A549 (cell line): ENCODE measurements at regions not wholly inside any gene's neighbourhood (a gene's known extent, or its start where the extent isn't known, plus 50 kb on each side); places are given as distances from the start of the nearest gene placed in this dataset.

Experiments used
- ATAC-seq, 2 experiments: fragments of 200-7000 bp in 1 of 2; fragments of >200 bp in 1 of 2; cut with Nextera tagmentation in 1 of 2; cut with Tn5 transposase in 1 of 2; 3 replicates each; pipeline versions ENCODE4 v1.8.0 to v1.9.1; 2018 to 2020; ENCODE audit warnings: mild to moderate bottlenecking in 1 of 2, moderate library complexity in 1 of 2
- CTCF ChIA-PET: fragments of 300-600 bp; sonication (Branson Sonifier 250); formaldehyde crosslinking; extraction: SDS; loops from one replicate; lab custom pipeline; 2021; ENCODE audit warnings: antibody characterized with exemption, inconsistent platforms; lab: Yijun Ruan, JAX
- POLR2A ChIA-PET: fragments of 350-600 bp; formaldehyde crosslinking; extraction: SDS; loops from one replicate; lab custom pipeline; 2021; ENCODE audit warnings: antibody characterized with exemption, inconsistent platforms; lab: Yijun Ruan, JAX
- DNase-seq, 2 experiments: peaks; one replicate each; pipeline versions ENCODE4 v3.0.0 to v3.0.0-alpha.2; 2011 to 2016; ENCODE audit warnings: low read depth in 1 of 2, low spot score in 1 of 2
- FAIRE-seq: peaks from 2 replicates; lab custom pipeline; 2011; peaks lifted over from hg19 to GRCh38; lab: Jason Lieb, UNC
- H3K27ac ChIP-seq, 2 experiments: fragments of >200 bp; sonication (Bioruptor Twin); formaldehyde crosslinking; 3 replicates each; pipeline ENCODE4 v1.5.1; 2016 to 2017
- H3K4me1 ChIP-seq: fragments of >200 bp; sonication (Bioruptor Twin); formaldehyde crosslinking; 3 replicates; pipeline ENCODE4 v1.6.1; 2016
- H3K4me2 ChIP-seq: fragments of >200 bp; sonication (Bioruptor Twin); formaldehyde crosslinking; 3 replicates; pipeline ENCODE4 v1.6.1; 2016
- H3K4me3 ChIP-seq: fragments of >200 bp; sonication (Bioruptor Twin); formaldehyde crosslinking; 3 replicates; pipeline ENCODE4 v1.5.1; 2016
- H3K9me3 ChIP-seq: fragments of >200 bp; sonication (Bioruptor Twin); formaldehyde crosslinking; 3 replicates; pipeline ENCODE4 v1.6.1; 2016
- CBX2 ChIP-seq: fragments of 200-600 bp; sonication (generic); IDR thresholded peaks from 2 replicates; pipeline ENCODE4 v1.6.1; 2016; ENCODE audit warnings: low read depth, mild to moderate bottlenecking, borderline replicate concordance
- CEBPB ChIP-seq, 2 experiments: fragments of >200 bp in 1 of 2; sonication (Bioruptor Twin) in 1 of 2; formaldehyde crosslinking in 1 of 2; IDR thresholded peaks; 2 replicates each; pipeline ENCODE4 v1.6.1; 2012 to 2016
- CHD4 ChIP-seq: fragments of 200-600 bp; sonication (generic); IDR thresholded peaks from 2 replicates; pipeline ENCODE4 v1.6.1; 2016; ENCODE audit warnings: antibody characterized with exemption, mild to moderate bottlenecking, borderline replicate concordance
- EHF ChIP-seq: fragments of 250-450 bp; sonication (Bioruptor Pico); IDR thresholded peaks from 2 replicates; pipeline ENCODE4 v1.5.0; 2020; ENCODE audit warnings: mild to moderate bottlenecking
- EHMT2 ChIP-seq: fragments of 200-600 bp; sonication (generic); IDR thresholded peaks from 2 replicates; pipeline ENCODE4 v1.6.1; 2016; ENCODE audit warnings: antibody characterized with exemption, low read depth, mild to moderate bottlenecking, moderate library complexity
- FOSB ChIP-seq: fragments of 250-450 bp; sonication (Bioruptor Pico); IDR thresholded peaks from 2 replicates; pipeline ENCODE4 v1.5.0; 2020; ENCODE audit warnings: mild to moderate bottlenecking, moderate library complexity
- FOSL2 ChIP-seq, 2 experiments: fragments of 450-650 bp in 1 of 2; fragments of >200 bp in 1 of 2; sonication (Bioruptor Twin) in 1 of 2; formaldehyde crosslinking; IDR thresholded peaks; 2 replicates each; pipeline versions ENCODE4 v1.5.0 to v1.6.1; 2016 to 2020; ENCODE audit warnings: mild to moderate bottlenecking in 1 of 2, moderate library complexity in 1 of 2
- FOXS1 ChIP-seq: fragments of 250-450 bp; sonication (Bioruptor Pico); IDR thresholded peaks from 2 replicates; pipeline ENCODE4 v1.5.0; 2020; ENCODE audit warnings: mild to moderate bottlenecking, moderate library complexity
- GATA3 ChIP-seq: IDR thresholded peaks from 2 replicates; pipeline ENCODE4 v1.6.1; 2012; ENCODE audit warnings: borderline replicate concordance
- HOXA7 ChIP-seq: fragments of 250-450 bp; sonication (Bioruptor Pico); IDR thresholded peaks from 2 replicates; pipeline ENCODE4 v1.5.0; 2020; ENCODE audit warnings: mild to moderate bottlenecking, moderate library complexity
- JUN ChIP-seq, 2 experiments: fragments of >200 bp; sonication (Bioruptor Twin); formaldehyde crosslinking; IDR thresholded peaks; 2 replicates in 1 of 2; 3 replicates in 1 of 2; pipeline ENCODE4 v1.6.1; 2016 to 2017
- JUNB ChIP-seq: fragments of >200 bp; sonication (Bioruptor Twin); formaldehyde crosslinking; IDR thresholded peaks from 2 replicates; pipeline ENCODE4 v1.6.1; 2016
- KDM1A ChIP-seq: fragments of 200-600 bp; sonication (generic); IDR thresholded peaks from 2 replicates; pipeline ENCODE4 v1.6.1; 2016; ENCODE audit warnings: low read depth, mild to moderate bottlenecking
- MAFK ChIP-seq: fragments of 450-650 bp; IDR thresholded peaks from 2 replicates; pipeline ENCODE4 v1.6.1; 2014; ENCODE audit not compliant: partially characterized antibody
- PHF8 ChIP-seq: fragments of 200-600 bp; sonication (generic); IDR thresholded peaks from 2 replicates; pipeline ENCODE4 v1.6.1; 2016; ENCODE audit warnings: low read depth, mild to moderate bottlenecking, antibody characterized with exemption, moderate library complexity, borderline replicate concordance
- RNF2 ChIP-seq: fragments of 200-600 bp; sonication (generic); IDR thresholded peaks from 2 replicates; pipeline ENCODE4 v1.6.1; 2016; ENCODE audit warnings: low read depth, mild to moderate bottlenecking, antibody characterized with exemption, moderate library complexity, borderline replicate concordance
- SREBF2 ChIP-seq: fragments of 450-650 bp; IDR thresholded peaks from 2 replicates; pipeline ENCODE4 v1.6.1; 2014; ENCODE audit warnings: mild to moderate bottlenecking, moderate library complexity
- TFCP2L1 ChIP-seq: fragments of 250-450 bp; sonication (Bioruptor Pico); IDR thresholded peaks from 2 replicates; pipeline ENCODE4 v1.5.0; 2021; ENCODE audit warnings: mild to moderate bottlenecking
- TP53 ChIP-seq: fragments of 250-450 bp; sonication (Bioruptor Pico); IDR thresholded peaks from 2 replicates; pipeline ENCODE4 v1.5.0; 2021; ENCODE audit warnings: mild to moderate bottlenecking, moderate library complexity
- ZC3H11A ChIP-seq: fragments of 450-650 bp; IDR thresholded peaks from 2 replicates; pipeline ENCODE4 v1.6.1; 2014; ENCODE audit warnings: antibody characterized with exemption, mild to moderate bottlenecking
- ZNF302 ChIP-seq: fragments of 250-450 bp; sonication (Bioruptor Pico); IDR thresholded peaks from 2 replicates; pipeline ENCODE4 v1.9.0; 2021; ENCODE audit warnings: inconsistent platforms, mild to moderate bottlenecking, moderate library complexity
- WGBS: methylation state at CpG from one replicate; pipeline ENCODE4 v1.1.6; 2017; ENCODE audit errors: missing lambda C conversion rate; 5-methylcytosine and 5-hydroxymethylcytosine counted together
- TF ChIP-seq, protein P1 (sequence below): fragments of >200 bp; sonication (Bioruptor Twin); formaldehyde crosslinking; IDR thresholded peaks from 2 replicates; pipeline ENCODE4 v1.6.1; 2016
- TF ChIP-seq, protein P2 (sequence below): fragments of 200-600 bp; sonication (generic); IDR thresholded peaks from 2 replicates; pipeline ENCODE4 v1.6.1; 2016; ENCODE audit warnings: antibody characterized with exemption, mild to moderate bottlenecking, moderate library complexity
- TF ChIP-seq, protein P3 (sequence below): fragments of >200 bp; sonication (Bioruptor Twin); formaldehyde crosslinking; IDR thresholded peaks from 3 replicates; pipeline ENCODE4 v1.5.1; 2016

GRCh38 chr20:40459299-40459698, 229.7 kb downstream of the MAFB start:
- ChIA-PET CTCF (no interaction called here), POLR2A (no interaction called here)
- ATAC-seq (no peak), FAIRE-seq (no peak), DNase-seq (no peak)
- WGBS, result 3% methylated on average over 4 of the region's 4 CpGs
- Histone ChIP-seq H3K4me1 (no peaks in the 10 kb centered on the region), H3K27ac (no peak overlapping the region), H3K4me2 (no peak overlapping the region), H3K4me3 (no peak overlapping the region), H3K9me3 (no peaks in the 10 kb centered on the region)
- TF ChIP-seq, protein P1, sequence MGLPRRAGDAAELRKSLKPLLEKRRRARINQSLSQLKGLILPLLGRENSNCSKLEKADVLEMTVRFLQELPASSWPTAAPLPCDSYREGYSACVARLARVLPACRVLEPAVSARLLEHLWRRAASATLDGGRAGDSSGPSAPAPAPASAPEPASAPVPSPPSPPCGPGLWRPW, result no peak
- TF ChIP-seq SREBF2, result no peak

GRCh38 chr20:40457404-40457803, 231.6 kb downstream of the MAFB start:
- DNase-seq (no peak), ATAC-seq (no peak), FAIRE-seq (no peak)
- ChIA-PET POLR2A (no interaction called here), CTCF (interaction anchor here (0.6 kb wide), 1 partner anchor 1100 kb away, joined by 3 read pairs; no protein-coding TSS in a partner anchor)
- Histone ChIP-seq H3K4me3 (no peak overlapping the region), H3K9me3 (no peaks in the 10 kb centered on the region), H3K4me1 (no peaks in the 10 kb centered on the region), H3K4me2 (no peak overlapping the region), H3K27ac (no peak overlapping the region)
- no peak for TF ChIP-seq FOXS1 (CRISPR knock-in tag)
- no peak for TF ChIP-seq TP53 (CRISPR knock-in tag)
- no peak for TF ChIP-seq KDM1A
- no peak for TF ChIP-seq EHMT2
- 28% methylated on average over 3 of the region's 3 CpGs for WGBS

GRCh38 chr20:40452758-40453157, 236.3 kb downstream of the MAFB start:
- ChIA-PET CTCF (no interaction called here), POLR2A (no interaction called here)
- no peak for TF ChIP-seq ZC3H11A
- TF ChIP-seq JUNB, result no peak
- TF ChIP-seq, protein P2, sequence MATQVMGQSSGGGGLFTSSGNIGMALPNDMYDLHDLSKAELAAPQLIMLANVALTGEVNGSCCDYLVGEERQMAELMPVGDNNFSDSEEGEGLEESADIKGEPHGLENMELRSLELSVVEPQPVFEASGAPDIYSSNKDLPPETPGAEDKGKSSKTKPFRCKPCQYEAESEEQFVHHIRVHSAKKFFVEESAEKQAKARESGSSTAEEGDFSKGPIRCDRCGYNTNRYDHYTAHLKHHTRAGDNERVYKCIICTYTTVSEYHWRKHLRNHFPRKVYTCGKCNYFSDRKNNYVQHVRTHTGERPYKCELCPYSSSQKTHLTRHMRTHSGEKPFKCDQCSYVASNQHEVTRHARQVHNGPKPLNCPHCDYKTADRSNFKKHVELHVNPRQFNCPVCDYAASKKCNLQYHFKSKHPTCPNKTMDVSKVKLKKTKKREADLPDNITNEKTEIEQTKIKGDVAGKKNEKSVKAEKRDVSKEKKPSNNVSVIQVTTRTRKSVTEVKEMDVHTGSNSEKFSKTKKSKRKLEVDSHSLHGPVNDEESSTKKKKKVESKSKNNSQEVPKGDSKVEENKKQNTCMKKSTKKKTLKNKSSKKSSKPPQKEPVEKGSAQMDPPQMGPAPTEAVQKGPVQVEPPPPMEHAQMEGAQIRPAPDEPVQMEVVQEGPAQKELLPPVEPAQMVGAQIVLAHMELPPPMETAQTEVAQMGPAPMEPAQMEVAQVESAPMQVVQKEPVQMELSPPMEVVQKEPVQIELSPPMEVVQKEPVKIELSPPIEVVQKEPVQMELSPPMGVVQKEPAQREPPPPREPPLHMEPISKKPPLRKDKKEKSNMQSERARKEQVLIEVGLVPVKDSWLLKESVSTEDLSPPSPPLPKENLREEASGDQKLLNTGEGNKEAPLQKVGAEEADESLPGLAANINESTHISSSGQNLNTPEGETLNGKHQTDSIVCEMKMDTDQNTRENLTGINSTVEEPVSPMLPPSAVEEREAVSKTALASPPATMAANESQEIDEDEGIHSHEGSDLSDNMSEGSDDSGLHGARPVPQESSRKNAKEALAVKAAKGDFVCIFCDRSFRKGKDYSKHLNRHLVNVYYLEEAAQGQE, result no peak
- TF ChIP-seq EHF (CRISPR knock-in tag), result no peak
- no peak for TF ChIP-seq CBX2
- no peak for TF ChIP-seq FOSL2 (IDR thresholded peaks at IDR 0.05)
- no peak for TF ChIP-seq FOSL2 (CRISPR knock-in tag; IDR thresholded peaks at IDR 0.05)
- no peak for TF ChIP-seq SREBF2
- no peak for TF ChIP-seq MAFK
- TF ChIP-seq JUN (IDR thresholded peaks at IDR 0.05), result no peak
- no peak for TF ChIP-seq HOXA7
- no peak for TF ChIP-seq CEBPB (IDR thresholded peaks at IDR 0.05)
- no peak for TF ChIP-seq CHD4
- TF ChIP-seq FOXS1 (CRISPR knock-in tag), result no peak
- TF ChIP-seq RNF2, result no peak
- TF ChIP-seq, protein P3, sequence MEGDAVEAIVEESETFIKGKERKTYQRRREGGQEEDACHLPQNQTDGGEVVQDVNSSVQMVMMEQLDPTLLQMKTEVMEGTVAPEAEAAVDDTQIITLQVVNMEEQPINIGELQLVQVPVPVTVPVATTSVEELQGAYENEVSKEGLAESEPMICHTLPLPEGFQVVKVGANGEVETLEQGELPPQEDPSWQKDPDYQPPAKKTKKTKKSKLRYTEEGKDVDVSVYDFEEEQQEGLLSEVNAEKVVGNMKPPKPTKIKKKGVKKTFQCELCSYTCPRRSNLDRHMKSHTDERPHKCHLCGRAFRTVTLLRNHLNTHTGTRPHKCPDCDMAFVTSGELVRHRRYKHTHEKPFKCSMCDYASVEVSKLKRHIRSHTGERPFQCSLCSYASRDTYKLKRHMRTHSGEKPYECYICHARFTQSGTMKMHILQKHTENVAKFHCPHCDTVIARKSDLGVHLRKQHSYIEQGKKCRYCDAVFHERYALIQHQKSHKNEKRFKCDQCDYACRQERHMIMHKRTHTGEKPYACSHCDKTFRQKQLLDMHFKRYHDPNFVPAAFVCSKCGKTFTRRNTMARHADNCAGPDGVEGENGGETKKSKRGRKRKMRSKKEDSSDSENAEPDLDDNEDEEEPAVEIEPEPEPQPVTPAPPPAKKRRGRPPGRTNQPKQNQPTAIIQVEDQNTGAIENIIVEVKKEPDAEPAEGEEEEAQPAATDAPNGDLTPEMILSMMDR, result no peak
- no peak for TF ChIP-seq FOSB (CRISPR knock-in tag)
- no peak for TF ChIP-seq TFCP2L1 (CRISPR knock-in tag)
- TF ChIP-seq GATA3, result no peak
- TF ChIP-seq PHF8, result no peak
- TF ChIP-seq ZNF302 (CRISPR knock-in tag), result no peak
- Histone ChIP-seq H3K27ac (no peak overlapping the region), H3K9me3 (no peaks in the 10 kb centered on the region), H3K4me3 (no peak overlapping the region), H3K4me2 (no peak overlapping the region), H3K4me1 (no peaks in the 10 kb centered on the region)
- ATAC-seq (no peak), FAIRE-seq (no peak), DNase-seq (no peak)
- WGBS, result 9% methylated on average over 3 of the region's 3 CpGs
